ENCODE measurements at regions not wholly inside any gene's neighbourhood (a gene's known extent, or its start where the extent isn't known, plus 50 kb on each side); places are given as distances from the start of the nearest gene placed in this dataset.
A peak's percentile ranks its signal among the peaks of the same experiment; 100 is the strongest.

DNA sequence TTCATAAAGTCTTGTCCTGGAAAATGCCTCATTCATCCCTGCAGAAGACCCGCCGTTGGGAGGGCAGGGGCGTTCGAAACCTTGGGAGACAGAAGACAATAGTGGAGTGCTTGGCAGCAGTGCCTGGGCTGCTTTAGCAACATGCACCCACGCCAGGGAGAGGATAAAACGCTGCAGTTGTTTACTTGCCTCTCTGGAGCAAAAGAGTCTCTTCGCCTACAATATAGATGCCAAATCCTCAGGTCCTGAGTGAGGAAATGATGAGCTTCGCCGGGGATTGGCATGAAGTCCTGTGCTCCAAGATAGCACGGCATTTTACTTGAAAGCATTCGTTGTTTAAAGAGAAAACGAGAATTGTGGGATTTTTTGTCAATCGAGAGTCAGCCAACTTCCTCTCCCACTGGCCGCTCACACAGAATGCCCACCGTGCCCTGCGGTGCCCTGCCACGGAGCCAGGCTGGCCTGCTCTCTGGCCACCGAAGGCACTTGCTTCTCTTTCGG lies 152.5 kb upstream of the POU3F3 start:
- no peaks in the 10 kb centered on the region for H3K9me3 ChIP-seq (replicated peaks)
- H3K4me1 ChIP-seq: no peaks in the 10 kb centered on the region
- no peaks in the 10 kb centered on the region for H3K36me3 ChIP-seq
- H3K4me3 ChIP-seq: no peak overlapping the region
- DNase-seq: no peak
- no peak overlapping the region for H3K27ac ChIP-seq
- no peaks in the 10 kb centered on the region; the same call in 1 of the 2 replicates for H3K27me3 ChIP-seq

DNA sequence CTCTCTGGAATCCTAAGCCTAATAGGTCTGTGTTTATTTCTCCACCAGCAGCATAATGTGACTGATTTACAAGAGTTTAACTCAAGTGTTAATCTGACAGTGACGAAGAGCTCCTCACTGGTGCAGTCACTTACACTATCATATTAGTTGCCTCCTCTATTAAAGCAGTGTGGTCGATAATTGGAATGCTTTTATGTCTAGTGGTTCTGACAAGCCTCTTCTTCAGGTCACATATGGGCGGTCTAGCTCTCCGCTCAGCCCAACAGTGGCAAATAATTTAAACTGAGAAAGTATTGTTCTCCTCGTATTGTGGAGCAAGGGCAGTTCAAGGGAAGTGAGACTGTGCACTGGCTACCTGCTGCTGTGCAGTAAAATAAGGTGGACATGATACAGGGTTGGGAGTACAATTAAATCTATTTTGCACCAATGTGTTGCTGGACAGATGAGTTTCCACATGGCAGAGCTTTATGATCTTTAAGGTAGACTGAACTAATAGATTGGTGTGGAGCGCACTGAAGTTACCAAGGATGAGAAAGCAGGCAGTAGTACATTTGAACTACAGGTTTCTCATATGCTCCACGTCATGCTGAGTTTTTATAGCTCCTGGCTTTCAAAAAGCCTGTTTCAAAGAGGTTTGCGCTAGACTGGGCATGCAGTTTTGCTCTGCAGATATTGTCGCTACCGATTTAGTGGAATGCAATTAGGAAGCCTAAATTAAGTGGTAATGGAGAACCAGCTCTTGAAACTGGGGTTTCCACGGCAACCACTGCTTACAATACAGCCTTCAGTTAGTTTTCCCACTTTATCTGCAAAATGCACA lies 151.7 kb upstream of the POU3F3 start:
- H3K27ac ChIP-seq: no peak overlapping the region
- no peaks in the 10 kb centered on the region; the same call in 1 of the 2 replicates for H3K27me3 ChIP-seq
- no peaks in the 10 kb centered on the region for H3K36me3 ChIP-seq
- no peaks in the 10 kb centered on the region for H3K9me3 ChIP-seq (replicated peaks)
- no peak overlapping the region for H3K4me3 ChIP-seq
- H3K4me1 ChIP-seq: no peaks in the 10 kb centered on the region
- no peak for DNase-seq

- H3K27ac ChIP-seq: no peak overlapping the region
- DNase-seq: no peak
- no peaks in the 10 kb centered on the region for H3K4me1 ChIP-seq
- H3K27me3 ChIP-seq: no peaks in the 10 kb centered on the region; the same call in 1 of the 2 replicates
- no peaks in the 10 kb centered on the region for H3K36me3 ChIP-seq
- H3K4me3 ChIP-seq: no peak overlapping the region
- H3K9me3 ChIP-seq (replicated peaks): no peaks in the 10 kb centered on the region
These were observed 150.2 kb upstream of the POU3F3 start for GRCh38 chr2:104703669-104704068.

GRCh38 chr2:104704496-104705245 lies 149.2 kb upstream of the POU3F3 start:
- Histone ChIP-seq H3K27ac (no peak overlapping the region), H3K4me1 (no peaks in the 10 kb centered on the region), H3K36me3 (no peaks in the 10 kb centered on the region), H3K27me3 (no peaks in the 10 kb centered on the region; the same call in 1 of the 2 replicates), H3K4me3 (no peak overlapping the region), H3K9me3 (replicated peaks) (no peaks in the 10 kb centered on the region)
- DNase-seq: no peak

- H3K27ac ChIP-seq: no peak overlapping the region
- no peak overlapping the region for H3K4me3 ChIP-seq
- DNase-seq: no peak
- H3K27me3 ChIP-seq: no peaks in the 10 kb centered on the region; the same call in 1 of the 2 replicates
- no peaks in the 10 kb centered on the region for H3K4me1 ChIP-seq
- H3K36me3 ChIP-seq: no peaks in the 10 kb centered on the region
- no peaks in the 10 kb centered on the region for H3K9me3 ChIP-seq (replicated peaks)
These were observed 146.9 kb upstream of the POU3F3 start for GRCh38 chr2:104707056-104707455.

- no peaks in the 10 kb centered on the region for H3K9me3 ChIP-seq (replicated peaks)
- H3K4me1 ChIP-seq: no peaks in the 10 kb centered on the region
- H3K4me3 ChIP-seq: no peak overlapping the region
- no peak for DNase-seq
- H3K27ac ChIP-seq: no peak overlapping the region
- H3K36me3 ChIP-seq: no peaks in the 10 kb centered on the region
- H3K27me3 ChIP-seq: no peaks in the 10 kb centered on the region; the same call in 1 of the 2 replicates
These were observed 144.9 kb upstream of the POU3F3 start for GRCh38 chr2:104708967-104709366.

DNA sequence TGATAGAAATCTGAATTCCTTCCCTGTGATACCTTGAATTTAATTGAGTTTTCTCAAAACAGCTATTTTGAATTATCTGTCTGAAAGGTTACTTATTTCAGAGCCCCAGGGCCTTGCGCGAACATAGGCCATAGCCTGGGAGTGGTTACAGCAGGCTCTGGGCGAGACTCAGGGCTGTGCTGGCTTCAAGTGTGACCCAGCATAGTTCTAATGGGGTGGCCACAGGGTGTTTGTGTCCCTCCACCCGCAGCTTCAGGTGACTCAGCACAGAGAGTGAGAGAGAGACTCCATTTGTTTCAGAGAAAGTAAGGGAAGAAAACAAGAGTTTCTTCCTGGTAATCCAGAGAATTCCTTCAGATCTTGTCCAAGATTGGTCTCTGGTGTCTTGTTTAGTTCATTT lies 137.9 kb upstream of the POU3F3 start:
- no peaks in the 10 kb centered on the region for H3K4me1 ChIP-seq
- no peaks in the 10 kb centered on the region for H3K27me3 ChIP-seq
- DNase-seq: no peak
- no peaks in the 10 kb centered on the region for H3K9me3 ChIP-seq (replicated peaks)
- H3K27ac ChIP-seq: no peak overlapping the region
- no peaks in the 10 kb centered on the region for H3K36me3 ChIP-seq
- H3K4me3 ChIP-seq: no peak overlapping the region

GRCh38 chr2:104733226-104733943 lies 120.5 kb upstream of the POU3F3 start:
- no peak overlapping the region for H3K27ac ChIP-seq
- no peaks in the 10 kb centered on the region for H3K27me3 ChIP-seq
- no peaks in the 10 kb centered on the region for H3K9me3 ChIP-seq (replicated peaks)
- no peak overlapping the region for H3K4me3 ChIP-seq
- DNase-seq: peak; percentile 29 to 51
- peaks cover 11% of the 10 kb centered on the region; the same call in 1 of the 2 replicates for H3K4me1 ChIP-seq
- H3K36me3 ChIP-seq: no peaks in the 10 kb centered on the region

DNA sequence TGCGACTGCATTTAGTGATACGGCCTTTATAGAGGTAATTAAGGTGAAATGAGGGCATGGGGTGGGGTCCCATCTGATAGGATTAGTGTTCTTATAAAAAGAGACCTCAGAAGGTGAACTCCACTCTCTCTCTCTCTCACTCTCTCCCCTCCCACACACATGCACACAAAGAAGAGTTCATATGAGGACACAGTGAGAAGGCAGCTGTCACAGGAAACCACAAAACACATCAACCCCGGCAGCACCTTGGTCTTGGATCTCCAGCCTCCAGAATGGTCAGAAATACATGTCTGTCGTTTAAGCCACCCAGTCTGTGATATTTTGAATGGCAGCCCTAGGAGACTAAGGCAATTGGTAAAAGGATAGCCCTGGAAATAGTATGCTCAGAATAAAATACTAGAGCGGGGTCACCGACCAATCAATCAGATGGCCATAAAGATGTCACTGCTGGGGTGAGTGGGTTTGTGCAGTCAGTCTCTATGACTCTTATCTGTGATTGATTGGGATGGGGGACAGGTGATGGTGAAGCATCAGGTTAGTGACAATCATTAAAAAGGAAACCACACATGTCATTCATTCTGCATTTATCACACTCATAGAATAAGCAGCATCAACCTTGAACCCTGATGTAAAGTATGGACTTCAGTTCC lies 118.9 kb upstream of the POU3F3 start:
- Histone ChIP-seq H3K27ac (no peak overlapping the region), H3K27me3 (no peaks in the 10 kb centered on the region), H3K4me1 (peaks cover 11% of the 10 kb centered on the region; the same call in 1 of the 2 replicates), H3K36me3 (no peaks in the 10 kb centered on the region), H3K9me3 (replicated peaks) (no peaks in the 10 kb centered on the region), H3K4me3 (no peak overlapping the region)
- peak; percentile 24 to 63 for DNase-seq

GRCh38 chr2:104736026-104736425 lies 117.9 kb upstream of the POU3F3 start:
- Histone ChIP-seq H3K36me3 (no peaks in the 10 kb centered on the region), H3K27me3 (no peaks in the 10 kb centered on the region), H3K9me3 (replicated peaks) (no peaks in the 10 kb centered on the region), H3K4me1 (peaks cover 11% of the 10 kb centered on the region; the same call in 1 of the 2 replicates), H3K27ac (no peak overlapping the region), H3K4me3 (no peak overlapping the region)
- DNase-seq: no peak

- no peak for DNase-seq
- Histone ChIP-seq H3K4me1 (no peaks in the 10 kb centered on the region), H3K27me3 (no peaks in the 10 kb centered on the region), H3K36me3 (no peaks in the 10 kb centered on the region), H3K27ac (no peak overlapping the region), H3K4me3 (no peak overlapping the region), H3K9me3 (replicated peaks) (no peaks in the 10 kb centered on the region)
These were observed 112.1 kb upstream of the POU3F3 start for GRCh38 chr2:104741860-104742259.

DNA sequence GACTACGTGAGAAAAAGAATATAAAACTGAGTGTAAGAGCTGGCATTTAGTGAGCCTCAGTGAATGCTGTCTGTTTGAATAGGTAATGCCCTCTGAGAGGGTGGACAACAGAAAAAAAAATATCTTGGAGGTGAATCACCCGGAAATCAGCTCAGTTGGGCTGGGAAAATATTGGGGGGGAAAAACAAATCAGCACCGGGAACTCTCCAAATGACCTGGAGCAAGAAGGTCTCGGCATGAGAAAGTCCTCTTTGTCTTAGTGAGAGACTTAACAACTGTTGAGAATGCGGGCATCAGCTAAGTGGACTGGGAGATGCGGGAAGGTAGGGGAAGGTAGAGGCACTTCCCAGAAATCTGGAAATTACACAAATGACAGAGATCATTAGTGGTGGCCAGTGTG lies 109.4 kb upstream of the POU3F3 start:
- DNase-seq: no peak
- H3K4me3 ChIP-seq: no peak overlapping the region
- no peaks in the 10 kb centered on the region for H3K36me3 ChIP-seq
- H3K4me1 ChIP-seq: no peaks in the 10 kb centered on the region
- no peaks in the 10 kb centered on the region for H3K9me3 ChIP-seq (replicated peaks)
- H3K27ac ChIP-seq: no peak overlapping the region
- no peaks in the 10 kb centered on the region; the same call in 1 of the 2 replicates for H3K27me3 ChIP-seq

DNA sequence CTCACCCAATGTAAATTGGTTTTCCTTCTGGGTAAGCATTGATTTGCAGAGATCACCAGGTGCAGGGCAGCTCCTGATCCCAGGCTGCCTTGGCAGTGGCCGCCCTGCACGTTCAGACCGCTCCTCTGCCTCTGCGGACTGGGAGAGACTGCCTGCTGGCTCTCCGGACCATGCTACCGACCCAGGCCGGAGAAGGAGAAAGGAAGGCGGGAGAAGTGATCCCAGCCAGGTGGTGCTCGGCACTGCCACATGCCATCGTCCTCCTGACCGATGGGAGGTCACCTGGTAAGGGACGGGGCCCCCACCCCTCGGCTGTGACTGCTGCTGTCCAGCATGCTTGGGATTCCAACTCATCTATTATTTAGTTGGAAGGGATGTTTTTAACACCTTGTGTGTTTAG lies 108.1 kb upstream of the POU3F3 start:
- Histone ChIP-seq H3K27ac (no peak overlapping the region), H3K4me3 (no peak overlapping the region), H3K9me3 (replicated peaks) (no peaks in the 10 kb centered on the region), H3K4me1 (no peaks in the 10 kb centered on the region), H3K27me3 (no peaks in the 10 kb centered on the region; the same call in 1 of the 2 replicates), H3K36me3 (no peaks in the 10 kb centered on the region)
- DNase-seq: no peak

DNA sequence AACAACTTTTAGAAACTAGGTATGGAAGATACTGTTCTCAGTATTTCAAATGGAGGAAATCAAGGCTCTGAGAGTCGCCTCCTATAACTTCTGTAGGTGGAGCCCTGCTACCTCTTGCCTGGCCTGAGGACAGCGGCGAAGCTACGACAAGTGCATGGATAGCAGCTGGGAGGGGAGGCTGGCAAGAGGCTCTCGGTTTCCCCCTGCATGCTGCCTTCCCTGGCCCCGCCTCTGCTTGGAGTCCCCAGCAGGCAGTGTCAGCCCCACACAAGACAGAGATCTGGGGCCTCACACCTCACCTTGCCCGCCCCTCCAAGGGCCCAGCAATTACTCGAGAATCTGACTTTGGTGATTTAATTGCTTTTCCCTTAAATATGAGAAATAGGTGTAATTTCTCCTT lies 107.6 kb upstream of the POU3F3 start:
- H3K9me3 ChIP-seq (replicated peaks): no peaks in the 10 kb centered on the region
- H3K4me1 ChIP-seq: no peaks in the 10 kb centered on the region
- H3K4me3 ChIP-seq: no peak overlapping the region
- DNase-seq: no peak
- H3K36me3 ChIP-seq: no peaks in the 10 kb centered on the region
- no peaks in the 10 kb centered on the region; the same call in 1 of the 2 replicates for H3K27me3 ChIP-seq
- no peak overlapping the region for H3K27ac ChIP-seq
